ENCODE measurements at regions not wholly inside any gene's neighbourhood (a gene's known extent, or its start where the extent isn't known, plus 50 kb on each side); places are given as distances from the start of the nearest gene placed in this dataset.

- DNase-seq (ENCODE audit: low spot score), result no peak
Measured at GRCh38 chr6:98633886-98634285, 200.5 kb upstream of the POU3F2 start.

GRCh38 chr6:98634569-98634968 is 199.8 kb upstream of the POU3F2 start:
- no peak for DNase-seq (ENCODE audit: low spot score)

GRCh38 chr6:98635191-98635590 is 199.2 kb upstream of the POU3F2 start:
- no peak for DNase-seq (ENCODE audit: low spot score)

DNA sequence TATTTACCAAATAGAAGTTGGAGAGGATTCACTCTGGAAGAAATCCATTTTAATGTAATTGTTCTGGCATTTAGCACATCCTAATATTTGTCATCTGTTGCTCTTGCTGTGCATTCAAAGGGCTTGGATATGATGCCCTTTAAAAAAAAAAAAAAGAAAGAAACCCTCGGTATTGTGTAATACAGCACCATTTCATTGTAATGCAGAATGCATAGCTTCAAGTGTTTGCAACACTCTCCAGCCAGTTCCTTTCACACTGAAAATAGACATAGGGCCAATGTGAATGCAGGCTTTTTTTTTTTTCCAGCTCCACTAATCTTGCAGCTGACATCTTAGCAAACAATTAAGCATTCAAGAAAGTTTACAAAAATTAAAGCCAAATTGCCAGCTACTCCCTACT is 197.4 kb upstream of the POU3F2 start:
- DNase-seq (ENCODE audit: low spot score), result no peak

GRCh38 chr6:98639089-98639635 is 195.2 kb upstream of the POU3F2 start:
- no peak for DNase-seq (ENCODE audit: low spot score)

GRCh38 chr6:98640366-98640765 is 194.0 kb upstream of the POU3F2 start:
- no peak for DNase-seq (ENCODE audit: low spot score)

DNA sequence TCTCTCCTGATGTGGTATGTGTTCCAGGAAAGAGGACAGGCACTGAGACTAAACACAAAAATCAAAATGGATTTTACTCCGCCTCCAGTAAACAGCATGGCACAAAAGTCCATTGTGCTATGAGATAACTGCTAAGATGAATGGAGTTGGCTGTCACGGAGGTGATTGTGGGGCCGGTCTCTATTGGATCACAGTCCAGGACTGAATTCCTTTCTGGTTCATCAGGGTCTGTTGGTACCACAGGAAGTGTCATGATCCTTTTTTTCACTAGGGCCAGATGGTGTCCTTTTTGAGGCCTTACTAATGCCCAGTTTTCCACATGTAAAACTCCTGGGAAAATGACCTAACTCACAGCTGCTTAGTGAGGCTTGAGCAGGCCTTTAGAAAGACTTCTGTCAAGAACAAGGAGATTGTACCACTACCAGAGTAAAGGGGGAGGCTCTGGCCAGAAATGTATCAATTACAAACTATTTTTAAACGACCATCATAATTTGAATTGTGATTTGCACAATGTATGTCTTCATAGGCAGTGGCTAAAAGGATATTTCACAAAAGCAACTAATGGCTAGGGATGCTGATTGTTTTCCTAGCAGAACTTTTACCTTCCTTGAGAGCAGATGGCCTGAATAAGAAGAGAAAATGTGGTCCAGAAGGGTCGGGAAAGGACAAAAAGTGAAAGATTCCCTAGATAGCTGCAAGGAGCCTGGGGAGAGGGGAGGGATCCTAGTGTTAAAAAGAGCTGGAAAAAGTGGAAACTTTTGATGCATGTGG is 192.2 kb upstream of the POU3F2 start:
- peak; percentile 68 for DNase-seq (ENCODE audit: low spot score)

DNA sequence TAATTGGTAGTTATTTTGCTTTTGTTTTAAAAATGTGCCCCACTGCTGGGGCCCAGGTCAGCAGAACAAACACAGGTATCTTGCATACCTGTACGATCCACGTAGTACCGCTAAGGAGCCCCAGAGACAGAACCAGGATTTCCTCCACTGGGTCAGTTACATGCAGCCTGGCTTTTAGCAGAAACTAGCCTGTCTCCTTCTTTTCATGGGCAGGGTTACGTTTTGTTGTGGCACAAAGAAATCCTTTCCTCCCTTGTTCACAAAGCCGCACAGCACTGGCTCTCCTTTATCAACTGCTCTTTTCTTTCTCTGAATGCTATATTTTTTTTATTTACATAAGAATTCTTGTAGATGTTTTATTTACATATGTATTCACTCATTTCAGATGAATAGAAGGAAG is 190.3 kb upstream of the POU3F2 start:
- DNase-seq (ENCODE audit: low spot score), result no peak

DNA sequence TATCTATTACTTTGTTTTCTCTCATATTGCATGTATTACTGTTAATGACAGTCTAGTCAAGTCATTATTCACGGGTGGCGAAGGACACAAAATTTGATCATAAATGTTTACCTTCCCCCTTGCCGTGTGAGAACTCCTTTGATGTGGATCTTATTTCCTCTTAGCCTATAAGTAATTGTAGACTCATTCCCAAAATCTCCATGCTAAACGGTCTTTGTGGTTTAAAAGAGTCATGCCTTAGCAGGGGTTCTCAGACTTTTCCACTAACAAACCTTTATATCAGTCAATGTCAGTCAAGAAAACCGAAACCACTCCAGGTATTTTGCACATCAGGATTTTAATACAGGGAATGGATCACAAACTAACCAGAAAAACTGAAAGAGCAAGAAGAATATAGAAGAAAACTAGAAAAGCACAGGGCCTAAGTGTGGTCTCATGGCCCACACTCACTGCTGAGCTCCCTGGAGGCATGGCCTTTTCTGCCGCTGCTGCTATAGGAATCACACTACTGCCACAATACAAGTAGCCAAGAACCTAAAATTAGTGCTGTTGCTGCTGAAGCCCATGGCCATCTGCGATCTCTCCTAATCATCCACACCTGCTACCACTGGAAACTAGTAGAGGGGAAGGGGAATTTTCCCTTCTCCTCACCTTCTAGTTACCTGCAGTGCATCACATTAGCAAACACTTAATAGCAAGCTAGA is 186.0 kb upstream of the POU3F2 start:
- DNase-seq (ENCODE audit: low spot score), result no peak

DNA sequence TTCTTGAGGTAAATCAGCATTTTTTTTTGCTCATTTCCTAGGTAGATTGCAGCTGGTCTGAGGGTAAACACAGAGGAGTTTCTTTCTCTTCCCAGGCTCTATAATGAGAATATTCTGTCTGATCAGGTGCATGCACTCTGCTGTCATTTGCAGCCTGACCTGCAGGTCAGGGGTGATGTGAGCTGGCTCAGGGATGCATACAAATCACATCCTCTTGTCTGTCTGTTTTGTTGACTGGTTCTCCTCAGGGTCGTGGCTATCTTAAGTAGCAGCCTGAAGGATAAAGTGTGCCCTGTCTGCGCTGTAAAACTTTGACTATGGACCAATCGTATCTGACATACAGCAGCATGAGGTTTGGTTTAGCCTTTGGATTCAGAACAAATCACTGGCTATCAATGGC is 183.4 kb upstream of the POU3F2 start:
- no peak for DNase-seq (ENCODE audit: low spot score)

DNA sequence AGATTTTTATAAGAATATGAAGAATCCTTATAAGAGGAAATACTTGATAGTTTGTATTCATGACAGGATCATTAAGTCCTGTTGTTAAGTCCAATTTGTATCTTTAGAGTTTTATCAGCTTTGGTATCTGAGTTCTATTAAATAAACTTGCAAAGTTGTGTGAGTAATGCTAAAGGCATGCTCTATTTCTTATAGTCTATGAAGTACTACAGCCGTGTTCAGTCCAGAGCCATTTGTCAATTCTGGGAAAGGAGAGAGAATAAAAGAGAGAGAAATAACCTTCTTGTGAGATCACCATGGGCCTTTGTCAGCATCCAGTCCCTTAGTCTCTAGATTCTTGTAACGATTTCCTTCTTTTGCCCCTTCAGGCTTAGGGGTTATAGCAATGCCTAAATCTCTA is 181.2 kb upstream of the POU3F2 start:
- peak; percentile 52 for DNase-seq (ENCODE audit: low spot score)

DNA sequence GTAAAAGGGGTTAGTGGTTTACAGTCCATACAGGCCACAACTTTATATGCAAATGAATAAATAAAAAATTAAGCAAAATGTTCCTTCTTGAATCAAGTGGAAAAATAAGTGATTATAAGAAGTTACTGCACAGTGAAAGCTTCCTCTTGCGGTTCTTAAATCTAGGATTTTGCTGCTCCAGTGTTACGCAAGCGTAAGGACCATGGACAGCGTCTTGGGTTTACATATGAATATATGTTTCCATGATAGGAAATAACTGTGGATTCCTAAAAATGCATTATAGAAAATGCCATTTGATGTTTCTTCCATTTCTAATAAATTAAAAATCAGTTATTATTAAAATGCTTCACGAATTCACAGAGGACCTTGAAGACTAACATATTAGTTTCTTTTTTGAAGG is 176.6 kb upstream of the POU3F2 start:
- DNase-seq (ENCODE audit: low spot score), result peak; percentile 28

GRCh38 chr6:98669371-98669770 is 165.0 kb upstream of the POU3F2 start:
- DNase-seq (ENCODE audit: low spot score), result no peak

DNA sequence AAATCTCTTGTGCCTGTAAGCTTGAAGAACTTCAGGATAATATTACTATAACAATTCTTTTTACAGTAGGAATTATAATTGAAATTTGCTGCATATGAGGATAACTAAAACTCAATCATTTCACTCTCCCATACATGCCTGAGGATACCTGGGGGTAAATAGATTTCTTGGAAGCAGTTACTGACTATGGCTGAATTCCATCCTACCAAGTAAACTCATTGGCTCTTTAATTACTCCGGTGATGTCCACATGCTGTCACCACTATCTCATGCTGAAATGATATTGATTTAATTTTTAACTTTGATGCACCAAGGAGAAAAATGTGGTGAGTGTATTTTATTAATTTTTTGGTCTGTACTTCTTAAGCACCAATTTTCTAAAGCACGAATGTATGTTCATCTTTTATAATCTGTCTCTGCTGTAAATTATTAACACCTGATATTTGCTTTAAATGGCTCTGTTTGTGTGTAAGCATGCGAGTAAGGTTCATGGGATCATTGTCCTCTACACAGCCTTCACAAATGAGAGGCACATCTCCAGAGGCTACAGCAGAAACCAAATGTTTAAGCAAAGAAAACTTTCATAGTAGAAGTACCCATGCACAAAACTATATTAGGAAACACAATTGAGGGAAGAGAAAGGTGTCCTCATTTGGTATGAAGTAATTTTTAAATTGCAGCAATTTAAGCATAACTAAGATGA is 164.2 kb upstream of the POU3F2 start:
- DNase-seq (ENCODE audit: low spot score), result no peak

DNA sequence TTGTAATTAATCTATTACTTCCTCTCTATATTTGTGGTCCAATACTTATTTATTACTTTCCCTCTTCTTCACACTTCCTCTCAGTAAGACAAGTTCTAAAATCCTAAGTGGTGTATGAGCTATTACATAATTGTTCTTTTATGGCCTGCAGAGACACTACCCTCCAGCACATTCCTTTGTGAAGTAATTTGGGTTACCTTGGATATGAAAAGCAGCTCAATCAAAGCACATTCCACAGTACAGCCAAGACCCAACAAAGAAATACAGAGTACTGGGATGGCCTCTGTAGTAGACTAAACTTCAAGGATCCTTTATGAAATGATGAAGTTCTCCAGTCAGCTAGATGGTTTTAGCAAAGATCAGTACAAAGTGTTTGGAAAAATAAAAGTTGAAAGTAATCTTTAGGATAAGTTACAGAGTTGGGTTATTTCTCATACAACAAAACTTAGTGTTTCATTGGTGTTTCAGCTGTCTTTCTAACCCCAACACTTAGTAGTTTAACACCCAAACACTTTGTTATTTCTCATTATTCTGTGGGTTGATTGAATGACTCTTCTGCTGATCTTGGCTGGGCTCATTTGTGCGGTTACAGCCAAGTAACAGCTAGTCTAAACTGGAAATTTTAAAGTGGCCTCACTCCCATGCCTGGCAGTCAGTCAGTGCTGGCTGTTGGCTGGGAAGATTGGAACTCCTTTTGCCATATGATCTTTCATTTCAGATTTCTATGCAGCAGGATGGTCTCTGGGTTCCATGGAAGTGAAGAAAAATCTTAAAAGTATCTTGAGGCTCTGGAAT is 161.5 kb upstream of the POU3F2 start:
- DNase-seq (ENCODE audit: low spot score), result no peak

GRCh38 chr6:98678481-98678880 is 155.9 kb upstream of the POU3F2 start:
- DNase-seq (ENCODE audit: low spot score), result no peak

DNA sequence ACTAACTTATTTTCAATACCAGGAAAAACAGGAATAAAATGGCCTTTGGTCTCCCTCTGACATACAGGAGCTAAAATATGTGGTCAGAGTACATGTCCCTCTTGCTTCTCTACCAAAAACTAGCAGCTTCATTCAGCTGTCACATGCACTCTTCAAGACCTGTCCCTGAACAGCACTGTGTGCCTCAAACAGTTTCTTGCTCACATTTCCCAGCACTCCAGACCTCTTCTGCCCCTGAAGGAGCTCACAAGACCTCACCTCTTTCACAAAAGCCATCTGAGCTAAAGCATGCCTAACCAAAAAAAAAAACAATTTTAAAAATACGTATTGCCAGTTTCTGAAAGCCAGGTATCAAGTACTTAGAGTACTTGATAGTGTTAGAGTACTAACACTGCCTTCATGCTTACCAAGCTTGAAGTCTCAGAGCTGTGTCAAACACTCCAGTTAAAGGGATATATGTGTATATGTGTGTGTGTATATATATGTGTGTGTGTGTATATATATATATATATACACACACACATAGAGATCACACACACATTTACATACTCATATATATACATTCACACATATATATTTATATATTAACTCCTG is 148.3 kb upstream of the POU3F2 start:
- DNase-seq (ENCODE audit: low spot score), result no peak

DNA sequence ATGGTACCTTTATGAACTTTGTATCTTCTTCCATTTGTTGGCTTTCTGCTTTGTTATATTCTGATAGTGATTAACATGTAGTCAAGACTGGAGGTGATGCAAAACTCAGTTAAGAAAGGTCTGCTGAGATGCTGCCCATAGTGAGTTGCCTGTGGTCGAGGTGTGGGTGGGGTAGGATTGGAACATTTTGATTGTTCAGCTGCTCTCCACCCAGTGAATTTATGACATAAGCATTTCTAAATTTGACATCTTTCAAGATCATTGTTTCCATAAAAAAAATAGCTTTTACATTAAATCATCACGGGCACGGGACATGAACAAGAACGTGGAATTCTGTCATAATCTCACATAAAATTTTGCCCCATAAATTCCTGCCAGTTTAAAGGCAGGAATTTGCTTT is 146.6 kb upstream of the POU3F2 start:
- DNase-seq (ENCODE audit: low spot score), result no peak

DNA sequence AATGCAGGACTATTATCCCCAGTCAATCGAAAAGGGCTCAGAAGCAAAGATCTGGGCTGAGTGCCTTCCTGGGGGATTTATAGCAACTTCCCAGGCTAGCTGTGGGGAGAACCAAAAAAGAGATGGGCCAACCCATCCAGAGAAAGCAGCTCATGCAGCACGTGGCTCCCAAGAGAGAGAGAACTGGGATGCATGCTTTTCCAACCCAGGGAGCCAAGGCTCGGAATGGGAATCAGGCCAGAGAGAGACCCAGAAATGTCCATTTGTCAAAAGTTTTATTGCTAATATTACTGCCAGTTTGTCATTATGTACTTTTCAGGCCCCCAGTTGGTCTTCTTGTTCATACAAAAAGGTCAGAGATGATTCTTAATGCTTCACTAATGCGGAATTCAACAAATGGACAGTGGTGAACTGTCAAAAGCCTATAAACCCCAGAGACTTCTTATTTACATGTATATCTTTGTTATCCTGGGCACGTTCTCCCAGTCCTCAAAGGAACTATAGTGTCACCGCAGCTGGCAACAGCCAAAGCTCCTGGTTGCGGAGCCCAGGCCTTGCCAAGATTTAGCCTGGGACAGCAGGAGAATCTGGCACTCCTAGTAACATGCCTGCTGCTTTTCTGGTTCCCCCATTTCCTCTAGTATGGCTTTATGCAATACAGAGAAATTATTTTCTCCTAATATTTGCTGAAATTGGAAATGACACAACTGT is 139.1 kb upstream of the POU3F2 start:
- no peak for DNase-seq (ENCODE audit: low spot score)

- DNase-seq (ENCODE audit: low spot score), result no peak
Measured at GRCh38 chr6:98711380-98711779, 123.0 kb upstream of the POU3F2 start.

GRCh38 chr6:98716341-98716740 is 118.0 kb upstream of the POU3F2 start:
- DNase-seq (ENCODE audit: low spot score), result no peak

Measured in A172 (cell line).